ENCODE measurements at regions not wholly inside any gene's neighbourhood (a gene's known extent, or its start where the extent isn't known, plus 50 kb on each side); places are given as distances from the start of the nearest gene placed in this dataset.

GRCh38 chr1:58975888-58976287, 192.0 kb upstream of the JUN start:
- no peak for DNase-seq (ENCODE audit: low read depth)

GRCh38 chr1:58976294-58976693, 192.4 kb upstream of the JUN start:
- no peak for DNase-seq (ENCODE audit: low read depth)

GRCh38 chr1:58977598-58977997, 193.8 kb upstream of the JUN start:
- no peak for DNase-seq (ENCODE audit: low read depth)

GRCh38 chr1:58978096-58978495, 194.2 kb upstream of the JUN start:
- DNase-seq (ENCODE audit: low read depth): no peak

- no peak for DNase-seq (ENCODE audit: low read depth)
Measured at GRCh38 chr1:58979086-58979485, 195.2 kb upstream of the JUN start.

- no peak for DNase-seq (ENCODE audit: low read depth)
Measured at GRCh38 chr1:58979677-58980076, 195.8 kb upstream of the JUN start.

GRCh38 chr1:58981392-58981791, 197.5 kb upstream of the JUN start:
- DNase-seq (ENCODE audit: low read depth): no peak

- no peak for DNase-seq (ENCODE audit: low read depth)
Measured at GRCh38 chr1:58982259-58982998, 198.6 kb upstream of the JUN start.

GRCh38 chr1:58983162-58983561, 199.3 kb upstream of the JUN start:
- no peak for DNase-seq (ENCODE audit: low read depth)

GRCh38 chr1:58983633-58984245, 199.9 kb upstream of the JUN start:
- no peak for DNase-seq (ENCODE audit: low read depth)

- no peak for DNase-seq (ENCODE audit: low read depth)
Measured at GRCh38 chr1:58986996-58987767, 203.3 kb upstream of the JUN start.

- no peak for DNase-seq (ENCODE audit: low read depth)
Measured at GRCh38 chr1:58988752-58989151, 204.9 kb upstream of the JUN start.

GRCh38 chr1:58989845-58990244, 206.0 kb upstream of the JUN start:
- no peak for DNase-seq (ENCODE audit: low read depth)

- DNase-seq (ENCODE audit: low read depth): no peak
Measured at GRCh38 chr1:58991305-58991704, 207.5 kb upstream of the JUN start.

- no peak for DNase-seq (ENCODE audit: low read depth)
Measured at GRCh38 chr1:58992643-58993042, 208.8 kb upstream of the JUN start.

- no peak for DNase-seq (ENCODE audit: low read depth)
Measured at GRCh38 chr1:58993403-58993802, 209.6 kb upstream of the JUN start.

- no peak for DNase-seq (ENCODE audit: low read depth)
Measured at GRCh38 chr1:58994664-58995063, 210.8 kb upstream of the JUN start.

- no peak for DNase-seq (ENCODE audit: low read depth)
Measured at GRCh38 chr1:58996341-58997059, 212.7 kb upstream of the JUN start.

- DNase-seq (ENCODE audit: low read depth): no peak
Measured at GRCh38 chr1:58997060-58997411, 213.2 kb upstream of the JUN start.

GRCh38 chr1:58997637-58998036, 213.8 kb upstream of the JUN start:
- DNase-seq (ENCODE audit: low read depth): no peak

GRCh38 chr1:58999676-59000075, 215.8 kb upstream of the JUN start:
- no peak for DNase-seq (ENCODE audit: low read depth)

- no peak for DNase-seq (ENCODE audit: low read depth)
Measured at GRCh38 chr1:59004755-59005154, 220.9 kb upstream of the JUN start.

Measured in stimulated activated CD8-positive, alpha-beta memory T cell treated with anti-CD3 and anti-CD28 coated beads, Interleukin-15, amount 100 ng/mL, for 1 hour (primary cell).